Panc1 (cell line): ENCODE measurements at regions not wholly inside any gene's neighbourhood (a gene's known extent, or its start where the extent isn't known, plus 50 kb on each side); places are given as distances from the start of the nearest gene placed in this dataset.

Source experiments
- ATAC-seq: fragments of 200-7000 bp; cut with Tn5 transposase; 2 replicates; pipeline ENCODE4 v1.9.1; 2020; ENCODE audit warnings: mild to moderate bottlenecking, moderate library complexity
- BruUV-seq: library from RNA; stranded (reverse); fragments of 400-500 nt; replicated peaks from 2 replicates; lab custom pipeline; 2021; lab: Mats Ljungman, UMichigan
- CTCF ChIA-PET: fragments of 300-600 bp; sonication (Branson Sonifier 250); formaldehyde crosslinking; loops from one replicate; lab custom pipeline; 2022; ENCODE audit warnings: antibody characterized with exemption; lab: Charles Lee
- POLR2A ChIA-PET: fragments of 300-600 bp; sonication (Branson Sonifier 250); formaldehyde crosslinking; loops from one replicate; lab custom pipeline; 2022; ENCODE audit warnings: antibody characterized with exemption; lab: Charles Lee
- DNase-seq: peaks from one replicate; pipeline ENCODE4 v3.0.0-alpha.2; 2010; ENCODE audit warnings: low read depth, low spot score
- H3K27ac ChIP-seq: 2 replicates; pipeline ENCODE4 v1.5.1; 2011; ENCODE audit warnings: mild to moderate bottlenecking, low read length, inconsistent platforms
- H3K27me3 ChIP-seq: fragments of 200-500 bp; sonication (Bioruptor generic); 2 replicates; pipeline ENCODE4 v1.6.0; 2014; ENCODE audit warnings: low read length, inconsistent platforms; ENCODE audit not compliant: control insufficient read depth, insufficient read depth
- H3K36me3 ChIP-seq: fragments of 200-500 bp; sonication (Bioruptor generic); 2 replicates; pipeline ENCODE4 v1.5.1; 2014; ENCODE audit warnings: inconsistent platforms, mild to moderate bottlenecking, low read length, moderate library complexity; ENCODE audit not compliant: control insufficient read depth, insufficient read depth
- H3K4me1 ChIP-seq: 2 replicates; pipeline ENCODE4 v1.5.1; 2011; ENCODE audit warnings: inconsistent platforms, mild to moderate bottlenecking, low read length, moderate library complexity; ENCODE audit not compliant: control insufficient read depth, insufficient read depth
- H3K4me3 ChIP-seq, 2 experiments: 2 replicates each; pipeline ENCODE4 v1.5.1; 2011 to 2012; ENCODE audit warnings: low read depth in 2 of 2, low read length in 2 of 2, mild to moderate bottlenecking in 2 of 2, inconsistent platforms in 1 of 2, moderate library complexity in 1 of 2
- H3K9me3 ChIP-seq: fragments of 200-500 bp; sonication (Bioruptor generic); 2 replicates; pipeline ENCODE4 v1.5.1; 2014; ENCODE audit warnings: low read depth, mild to moderate bottlenecking, inconsistent platforms, low read length, moderate library complexity; ENCODE audit not compliant: control insufficient read depth, insufficient read depth
- POLR2AphosphoS5 ChIP-seq: IDR thresholded peaks from 2 replicates; pipeline ENCODE4 v1.6.1; 2012; ENCODE audit warnings: mild to moderate bottlenecking, low read depth, low read length, moderate library complexity
- SIN3A ChIP-seq: IDR thresholded peaks from 2 replicates; pipeline ENCODE4 v1.6.1; 2012; ENCODE audit warnings: low read depth, mild to moderate bottlenecking, low read length, moderate library complexity, borderline replicate concordance; ENCODE audit not compliant: insufficient read depth
- TCF7L2 ChIP-seq: IDR thresholded peaks from 2 replicates; pipeline ENCODE4 v1.6.1; 2011; ENCODE audit warnings: mild to moderate bottlenecking, low read depth, low read length, inconsistent platforms
- in situ Hi-C: cut with HindIII; loops from 2 replicates; pipeline ENCODE4 v1.10.0; 2016; ENCODE audit warnings: low sequenced_read_pairs, low pct_unique_long_range_greater_than_20kb
- intact Hi-C: fragments of 100-400 bp; cut with micrococcal nuclease; formaldehyde crosslinking; loops from one replicate; pipeline ENCODE4 v1.10.0; 2022; ENCODE audit not compliant: unreplicated experiment
- TF ChIP-seq, protein P1 (sequence below), 2 experiments: IDR thresholded peaks; 2 replicates each; pipeline ENCODE4 v1.6.1; 2011 to 2012; ENCODE audit warnings: low read depth in 2 of 2, control low read depth in 1 of 2, low read length in 1 of 2, mild to moderate bottlenecking in 1 of 2, moderate library complexity in 1 of 2; ENCODE audit not compliant: insufficient read depth in 1 of 2
- TF ChIP-seq, protein P2 (sequence below): fragments of 450-650 bp; IDR thresholded peaks from 2 replicates; pipeline ENCODE4 v1.5.1; 2017; ENCODE audit warnings: mild to moderate bottlenecking

DNA sequence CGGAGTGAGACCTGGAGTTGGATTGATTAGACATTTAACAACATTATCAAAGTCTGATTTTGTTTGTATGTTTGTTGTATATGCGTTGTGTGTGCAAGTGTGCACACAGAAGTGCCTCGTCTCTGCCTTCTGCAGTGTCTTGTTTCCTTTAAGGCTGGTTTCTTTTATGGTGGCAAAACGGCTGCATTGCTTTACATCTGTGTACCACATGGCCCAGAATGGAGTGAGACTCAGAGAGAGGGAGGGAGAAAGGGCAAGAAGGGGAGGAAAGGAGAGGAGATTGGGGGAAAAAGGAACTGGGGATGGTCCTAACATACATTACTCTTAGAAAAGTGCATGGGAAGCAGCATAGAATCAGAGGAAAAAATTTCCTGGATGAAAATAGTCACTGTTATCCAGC is 99.7 kb upstream of the WLS start:
- TF ChIP-seq, protein P1, sequence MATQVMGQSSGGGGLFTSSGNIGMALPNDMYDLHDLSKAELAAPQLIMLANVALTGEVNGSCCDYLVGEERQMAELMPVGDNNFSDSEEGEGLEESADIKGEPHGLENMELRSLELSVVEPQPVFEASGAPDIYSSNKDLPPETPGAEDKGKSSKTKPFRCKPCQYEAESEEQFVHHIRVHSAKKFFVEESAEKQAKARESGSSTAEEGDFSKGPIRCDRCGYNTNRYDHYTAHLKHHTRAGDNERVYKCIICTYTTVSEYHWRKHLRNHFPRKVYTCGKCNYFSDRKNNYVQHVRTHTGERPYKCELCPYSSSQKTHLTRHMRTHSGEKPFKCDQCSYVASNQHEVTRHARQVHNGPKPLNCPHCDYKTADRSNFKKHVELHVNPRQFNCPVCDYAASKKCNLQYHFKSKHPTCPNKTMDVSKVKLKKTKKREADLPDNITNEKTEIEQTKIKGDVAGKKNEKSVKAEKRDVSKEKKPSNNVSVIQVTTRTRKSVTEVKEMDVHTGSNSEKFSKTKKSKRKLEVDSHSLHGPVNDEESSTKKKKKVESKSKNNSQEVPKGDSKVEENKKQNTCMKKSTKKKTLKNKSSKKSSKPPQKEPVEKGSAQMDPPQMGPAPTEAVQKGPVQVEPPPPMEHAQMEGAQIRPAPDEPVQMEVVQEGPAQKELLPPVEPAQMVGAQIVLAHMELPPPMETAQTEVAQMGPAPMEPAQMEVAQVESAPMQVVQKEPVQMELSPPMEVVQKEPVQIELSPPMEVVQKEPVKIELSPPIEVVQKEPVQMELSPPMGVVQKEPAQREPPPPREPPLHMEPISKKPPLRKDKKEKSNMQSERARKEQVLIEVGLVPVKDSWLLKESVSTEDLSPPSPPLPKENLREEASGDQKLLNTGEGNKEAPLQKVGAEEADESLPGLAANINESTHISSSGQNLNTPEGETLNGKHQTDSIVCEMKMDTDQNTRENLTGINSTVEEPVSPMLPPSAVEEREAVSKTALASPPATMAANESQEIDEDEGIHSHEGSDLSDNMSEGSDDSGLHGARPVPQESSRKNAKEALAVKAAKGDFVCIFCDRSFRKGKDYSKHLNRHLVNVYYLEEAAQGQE (IDR thresholded peaks at IDR 0.05; ENCODE audit: insufficient read depth in 1 of 2, low read depth in 2 of 2, low read length in 1 of 2), result no peak
- TF ChIP-seq SIN3A (no peak), POLR2AphosphoS5 (no peak), TCF7L2 (no peak)
- TF ChIP-seq, protein P2, sequence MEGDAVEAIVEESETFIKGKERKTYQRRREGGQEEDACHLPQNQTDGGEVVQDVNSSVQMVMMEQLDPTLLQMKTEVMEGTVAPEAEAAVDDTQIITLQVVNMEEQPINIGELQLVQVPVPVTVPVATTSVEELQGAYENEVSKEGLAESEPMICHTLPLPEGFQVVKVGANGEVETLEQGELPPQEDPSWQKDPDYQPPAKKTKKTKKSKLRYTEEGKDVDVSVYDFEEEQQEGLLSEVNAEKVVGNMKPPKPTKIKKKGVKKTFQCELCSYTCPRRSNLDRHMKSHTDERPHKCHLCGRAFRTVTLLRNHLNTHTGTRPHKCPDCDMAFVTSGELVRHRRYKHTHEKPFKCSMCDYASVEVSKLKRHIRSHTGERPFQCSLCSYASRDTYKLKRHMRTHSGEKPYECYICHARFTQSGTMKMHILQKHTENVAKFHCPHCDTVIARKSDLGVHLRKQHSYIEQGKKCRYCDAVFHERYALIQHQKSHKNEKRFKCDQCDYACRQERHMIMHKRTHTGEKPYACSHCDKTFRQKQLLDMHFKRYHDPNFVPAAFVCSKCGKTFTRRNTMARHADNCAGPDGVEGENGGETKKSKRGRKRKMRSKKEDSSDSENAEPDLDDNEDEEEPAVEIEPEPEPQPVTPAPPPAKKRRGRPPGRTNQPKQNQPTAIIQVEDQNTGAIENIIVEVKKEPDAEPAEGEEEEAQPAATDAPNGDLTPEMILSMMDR, result no peak
- BruUV-seq, result no TSS peak
- Histone ChIP-seq H3K36me3 (no peaks in the 10 kb centered on the region), H3K27ac (no peak overlapping the region), H3K9me3 (no peaks in the 10 kb centered on the region), H3K4me1 (no peaks in the 10 kb centered on the region), H3K4me3 (no peak overlapping the region), H3K27me3 (no peaks in the 10 kb centered on the region)
- CTCF ChIA-PET, result interaction anchor here (0.6 kb wide), 1 partner anchor 380 kb away, joined by 4 read pairs; no protein-coding TSS in a partner anchor
- in situ Hi-C loops (no loop called here), intact Hi-C loops (no loop called here)
- DNase-seq (no peak), ATAC-seq (no peak)
- POLR2A ChIA-PET, result no interaction called here

DNA sequence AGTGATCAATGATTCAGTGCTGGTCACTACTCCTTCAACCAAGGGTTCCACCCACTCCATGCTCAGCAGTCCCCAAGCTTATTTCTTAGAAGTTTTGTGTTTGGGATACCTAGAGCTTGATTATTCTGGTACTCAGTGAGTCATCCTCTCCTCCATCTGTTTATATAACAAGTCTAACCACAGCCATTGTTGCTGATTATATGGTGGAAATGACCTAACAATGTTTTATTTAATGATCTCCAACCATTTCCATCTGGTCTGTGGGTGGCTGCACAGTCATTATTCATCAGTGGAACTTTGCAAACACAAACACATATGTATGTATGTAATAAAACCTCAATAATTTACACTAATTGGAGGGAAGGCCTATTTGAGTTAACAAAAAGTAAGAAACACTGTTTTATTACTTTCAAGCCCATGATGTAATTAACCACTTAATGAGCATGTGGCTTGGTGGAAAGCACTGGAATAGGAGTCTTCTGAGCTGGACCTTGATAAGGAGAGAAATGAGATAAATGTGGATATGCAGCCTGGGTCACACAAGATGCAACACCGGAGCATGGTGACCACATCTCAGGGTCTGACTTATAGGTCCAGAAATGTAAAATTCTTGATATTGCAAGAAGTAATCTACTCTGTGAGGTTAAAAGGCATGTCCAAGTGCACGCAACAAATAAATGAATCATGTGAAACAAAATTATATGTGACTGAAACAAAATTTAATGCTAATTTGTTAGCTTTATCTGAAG is 99.0 kb upstream of the WLS start:
- BruUV-seq, result no TSS peak
- ChIA-PET CTCF (no interaction called here), POLR2A (no interaction called here)
- ATAC-seq (peak; percentile 53; the same call in 1 of the 2 replicates), DNase-seq (no peak)
- Histone ChIP-seq H3K4me3 (no peak overlapping the region), H3K4me1 (no peaks in the 10 kb centered on the region), H3K27me3 (no peaks in the 10 kb centered on the region), H3K27ac (no peak overlapping the region), H3K36me3 (no peaks in the 10 kb centered on the region), H3K9me3 (no peaks in the 10 kb centered on the region)
- intact Hi-C loops, result no loop called here
- in situ Hi-C loops, result no loop called here
- TF ChIP-seq, protein P1 (IDR thresholded peaks at IDR 0.05; ENCODE audit: insufficient read depth in 1 of 2, low read depth in 2 of 2, low read length in 1 of 2), result no peak
- TF ChIP-seq, protein P2, result no peak
- TF ChIP-seq SIN3A (no peak), TCF7L2 (no peak), POLR2AphosphoS5 (no peak)
